Stimulated activated CD8-positive, alpha-beta memory T cell treated with anti-CD3 and anti-CD28 coated beads, Interleukin-2, amount 100 ng/mL, for 48 hours (primary cell): ENCODE measurements at regions not wholly inside any gene's neighbourhood (a gene's known extent, or its start where the extent isn't known, plus 50 kb on each side); places are given as distances from the start of the nearest gene placed in this dataset.

ENCODE experiments used
- DNase-seq, 2 donors: peaks; one replicate each; pipeline ENCODE4 v3.0.0-alpha.2; 2020; ENCODE audit warnings: low read depth in 2 of 2

DNA sequence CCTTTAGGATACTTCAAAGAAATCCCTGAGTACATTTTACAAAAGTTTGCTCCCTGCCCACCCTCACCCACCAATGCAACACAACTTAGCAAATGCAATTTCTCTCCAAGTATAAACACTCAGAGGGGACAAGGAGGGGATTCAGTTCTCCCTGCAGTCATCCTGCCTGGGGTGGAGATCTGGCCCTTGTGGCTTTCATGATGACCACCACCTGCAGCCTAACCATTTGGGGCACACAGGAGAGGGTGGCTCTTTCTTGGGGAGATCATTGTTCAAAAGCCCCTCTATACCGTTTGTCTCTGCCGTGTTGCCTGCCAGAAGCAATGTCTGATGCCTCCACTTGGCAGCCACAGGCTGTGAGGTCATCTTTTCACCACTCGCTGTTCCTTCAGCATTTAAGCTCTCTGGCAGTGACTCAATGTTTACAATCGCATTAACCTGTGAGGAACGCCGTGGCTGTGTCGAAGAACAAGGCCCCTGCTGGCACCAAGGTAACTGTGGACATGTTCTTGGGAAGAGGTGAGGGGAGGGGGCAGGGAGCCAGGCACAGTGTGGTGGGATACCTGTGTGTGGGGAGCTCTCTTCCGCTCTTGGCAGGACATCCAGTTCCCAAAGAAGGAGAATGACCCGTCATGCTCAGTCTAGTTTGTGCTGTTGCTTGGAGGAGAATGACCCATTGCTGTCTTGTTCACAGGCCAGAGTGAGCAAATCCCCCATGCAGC lies 103.9 kb upstream of the DUSP10 start:
- no peak for DNase-seq

DNA sequence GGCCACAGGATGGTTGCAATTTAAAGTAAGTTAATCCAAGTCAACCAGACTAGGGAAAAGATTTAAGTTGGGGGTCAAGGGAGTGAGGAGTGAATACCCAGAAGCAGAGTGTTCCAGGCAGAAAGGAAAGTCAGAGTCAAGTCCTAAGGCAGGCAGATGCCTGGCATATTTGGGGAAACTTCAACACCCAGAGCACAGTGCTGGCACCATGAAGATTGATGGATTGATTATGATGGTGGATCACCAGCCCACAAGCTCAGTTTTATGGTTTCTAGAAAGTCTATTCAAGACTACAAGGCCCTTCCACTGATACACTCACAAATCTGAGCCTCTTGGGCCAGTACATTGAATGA lies 100.1 kb upstream of the DUSP10 start:
- no peak for DNase-seq

GRCh38 chr1:221841251-221841982 lies 99.5 kb upstream of the DUSP10 start:
- no peak for DNase-seq

GRCh38 chr1:221840511-221841243 lies 98.8 kb upstream of the DUSP10 start:
- DNase-seq, result no peak

GRCh38 chr1:221839782-221840395 lies 98.0 kb upstream of the DUSP10 start:
- peak; percentile 68 to 73 for DNase-seq

DNA sequence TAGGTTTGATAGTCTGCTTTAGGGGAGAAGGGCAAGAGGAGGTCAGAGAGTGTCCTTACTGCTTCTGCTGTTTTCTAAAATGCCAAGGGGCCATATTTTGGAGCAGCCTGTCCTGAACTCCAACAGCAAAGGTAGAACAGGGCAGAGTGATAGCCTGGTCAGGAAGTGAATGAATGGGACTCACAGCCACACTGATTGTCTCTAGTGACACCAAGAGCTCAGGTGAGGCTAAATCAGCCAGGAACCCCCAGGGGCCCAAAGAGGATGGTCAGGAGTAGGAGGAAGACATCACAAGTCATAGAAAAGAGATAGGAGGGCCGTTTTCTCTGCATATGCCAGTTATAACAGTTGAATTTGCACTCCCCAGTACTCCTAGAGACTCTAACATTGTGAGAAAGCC lies 97.4 kb upstream of the DUSP10 start:
- DNase-seq, result no peak

GRCh38 chr1:221837896-221838295 lies 96.0 kb upstream of the DUSP10 start:
- DNase-seq, result no peak

DNA sequence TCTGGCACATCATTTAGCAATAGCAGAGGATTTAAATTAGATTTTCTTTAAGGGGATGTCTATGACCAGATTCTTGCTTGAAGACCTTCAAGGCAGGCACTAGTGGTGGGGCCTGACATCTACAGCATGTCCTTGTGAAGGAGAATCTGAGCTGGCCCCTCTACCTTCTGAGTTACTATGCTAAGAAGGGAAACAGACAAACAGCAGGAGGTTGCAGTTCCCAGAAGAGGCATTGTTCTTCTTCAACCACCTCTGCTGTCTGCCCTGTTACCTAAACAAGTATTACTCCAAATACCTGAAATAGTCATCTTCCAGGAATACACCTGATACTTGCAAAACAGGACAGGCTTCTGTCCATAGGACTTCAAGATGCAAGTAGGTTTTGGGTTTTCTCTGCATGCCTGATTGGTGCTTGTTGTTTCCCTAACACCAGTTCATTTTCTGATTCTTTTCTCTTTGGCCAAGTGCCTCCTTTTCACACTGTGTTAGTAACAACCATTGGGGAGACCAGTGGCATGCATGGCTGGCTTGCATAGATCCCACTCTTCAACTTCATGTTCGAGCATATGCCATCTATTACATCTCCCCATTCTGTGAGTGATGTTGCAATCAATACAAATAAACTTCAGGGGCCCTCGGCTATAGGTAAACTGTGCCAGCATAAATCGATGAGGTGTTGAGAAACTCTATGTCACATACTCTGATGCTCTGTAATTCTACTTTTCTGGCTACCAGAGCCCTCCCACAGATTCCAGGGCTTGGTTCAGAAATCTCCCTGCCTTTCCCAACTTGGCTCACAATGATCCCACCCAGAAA lies 93.0 kb upstream of the DUSP10 start:
- DNase-seq, result no peak

DNA sequence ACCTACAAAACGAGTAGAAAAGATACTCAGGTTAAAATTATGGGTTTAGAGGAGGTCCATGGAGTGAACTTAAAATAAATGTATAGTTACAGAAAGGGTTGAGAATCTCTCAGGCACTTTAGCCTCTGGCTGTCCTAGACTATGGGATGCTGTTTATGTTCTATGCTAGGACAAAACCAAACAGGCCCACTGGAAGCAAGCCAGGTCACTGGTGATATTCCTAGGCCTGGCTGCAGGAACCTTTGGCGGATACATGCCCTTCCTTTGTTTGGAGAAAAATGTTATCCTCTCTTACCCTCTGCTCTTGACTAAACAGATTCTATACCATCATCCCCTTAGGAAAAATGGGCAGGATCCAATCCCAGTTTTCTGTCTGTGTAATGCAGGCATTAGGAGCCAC lies 90.7 kb upstream of the DUSP10 start:
- DNase-seq, result no peak

DNA sequence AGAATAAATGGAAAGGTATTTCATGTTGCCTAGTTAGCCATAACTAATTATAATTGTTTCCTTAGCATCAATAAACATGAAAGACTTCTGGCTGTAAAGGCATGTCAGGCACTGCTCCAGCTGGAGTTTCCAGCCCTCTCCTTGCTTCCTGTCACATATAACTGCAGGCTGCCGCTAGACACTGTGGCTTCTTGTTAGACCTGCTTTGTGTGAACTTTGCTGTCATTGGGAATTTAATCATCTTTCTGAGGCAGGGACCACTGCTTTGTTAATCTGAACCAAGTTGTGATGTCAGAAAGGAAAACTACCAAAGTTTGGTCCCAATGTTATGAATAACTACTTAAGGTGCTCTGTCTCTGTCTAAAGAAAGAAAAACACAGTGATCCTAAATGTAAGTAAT lies 90.3 kb upstream of the DUSP10 start:
- no peak for DNase-seq

DNA sequence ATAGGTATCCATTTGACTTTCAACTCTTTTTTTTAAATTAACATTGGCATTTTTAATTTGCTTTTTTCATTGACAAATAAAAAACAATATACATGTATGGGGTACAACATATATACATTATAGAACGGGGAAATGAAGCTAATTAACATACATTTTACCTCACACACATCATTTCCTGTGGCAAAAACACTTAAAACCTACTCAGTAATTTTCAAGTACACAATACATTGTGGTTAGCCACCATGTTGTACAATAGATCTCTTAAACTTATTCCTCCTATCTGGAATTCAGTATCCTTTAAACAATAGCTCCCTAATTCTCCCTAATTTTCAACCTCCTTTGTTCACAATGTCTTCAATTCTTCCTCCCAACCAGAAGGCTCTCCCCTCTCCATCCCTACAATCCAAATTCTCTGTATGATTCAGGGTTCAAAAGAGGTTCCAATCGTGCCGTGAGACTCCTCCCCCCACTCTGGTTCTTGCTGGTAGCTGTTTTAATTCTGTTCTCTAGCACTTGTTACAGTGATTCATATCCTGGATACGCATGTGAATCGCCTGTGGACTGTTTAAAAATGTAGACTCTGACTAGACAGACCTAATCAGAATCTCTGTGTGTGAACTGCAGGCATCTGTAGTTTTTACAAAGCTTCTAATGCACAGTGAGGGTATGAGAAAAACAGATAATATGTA lies 87.6 kb upstream of the DUSP10 start:
- peak in 1 of 2 donors; percentile 36 for DNase-seq

- DNase-seq, result no peak
Observed at GRCh38 chr1:221827307-221827642, 85.4 kb upstream of the DUSP10 start.

GRCh38 chr1:221824909-221825308 lies 83.0 kb upstream of the DUSP10 start:
- DNase-seq, result no peak

DNA sequence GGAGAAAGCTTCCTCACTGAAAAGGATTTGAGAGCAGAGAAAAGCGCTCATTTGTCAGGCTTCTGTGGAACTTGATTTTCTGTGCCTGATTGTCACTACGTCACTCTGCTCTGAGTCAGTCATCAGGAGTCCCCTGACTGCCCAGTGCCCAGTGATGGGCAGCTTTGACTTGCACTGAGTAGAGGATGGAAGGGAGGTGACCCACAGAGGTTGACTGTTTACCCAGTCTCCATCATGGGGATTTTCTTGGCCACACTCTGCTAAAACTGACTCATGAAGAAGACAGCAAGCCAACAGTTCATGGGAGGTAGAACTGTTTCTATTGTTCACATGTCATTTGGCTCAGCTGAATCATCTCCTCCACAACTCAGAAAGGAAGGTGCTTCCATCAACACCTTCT lies 82.1 kb upstream of the DUSP10 start:
- no peak for DNase-seq

DNA sequence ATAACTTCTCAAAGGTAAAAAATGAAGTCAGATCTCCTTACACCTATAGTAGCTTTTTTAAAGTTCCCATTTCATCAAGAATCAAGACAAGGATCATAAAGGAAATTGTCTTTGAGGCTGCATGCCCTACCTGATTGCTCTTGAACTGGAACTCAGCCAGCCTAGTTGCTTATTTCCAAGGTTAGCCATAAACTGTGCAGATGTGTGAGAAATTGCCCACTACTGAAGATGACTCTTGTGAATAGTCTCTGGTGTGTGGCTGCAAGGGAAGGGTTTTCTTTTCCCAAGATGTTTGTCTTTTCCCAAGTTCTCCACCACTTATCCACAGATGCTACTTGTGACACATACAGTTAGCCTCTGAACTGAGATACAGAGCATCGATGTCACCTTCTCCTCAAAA lies 81.7 kb upstream of the DUSP10 start:
- no peak for DNase-seq

DNA sequence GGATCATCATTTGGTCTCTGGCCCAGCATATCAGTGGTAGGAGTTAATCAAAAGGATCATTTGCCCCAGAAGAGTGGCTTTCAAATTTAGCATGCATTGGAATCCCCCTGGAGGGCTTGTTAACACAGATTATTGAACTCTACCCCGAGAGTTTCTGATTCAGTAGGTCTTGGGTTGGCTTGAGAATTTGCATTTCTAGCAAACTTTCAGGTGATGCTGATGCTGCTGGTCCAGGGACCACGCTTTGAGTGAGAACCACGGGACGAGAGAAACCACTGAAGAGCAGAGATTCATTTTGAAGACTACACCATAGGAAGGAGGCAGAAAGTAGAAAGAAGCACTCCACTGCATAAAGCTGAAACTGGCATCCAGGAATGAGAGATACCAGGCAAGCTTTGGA lies 81.3 kb upstream of the DUSP10 start:
- no peak for DNase-seq

DNA sequence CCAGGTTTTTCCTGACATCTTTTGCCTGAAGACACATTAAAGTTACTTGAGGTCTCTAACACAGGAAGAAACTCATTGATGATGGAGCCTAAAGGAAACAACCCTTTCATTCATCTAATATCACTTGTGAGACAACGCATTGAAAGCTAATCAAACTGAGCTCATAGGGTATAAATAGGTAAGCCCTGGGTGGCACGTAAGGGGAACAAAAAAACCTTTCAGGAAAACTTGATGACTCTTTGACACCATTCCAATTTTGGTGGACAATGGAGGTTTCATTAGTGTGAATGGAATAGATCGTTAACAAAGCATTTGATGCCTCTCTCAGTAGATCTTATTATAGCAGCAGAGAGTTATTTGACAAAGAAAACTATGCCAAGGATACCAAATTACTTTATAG lies 80.7 kb upstream of the DUSP10 start:
- no peak for DNase-seq

DNA sequence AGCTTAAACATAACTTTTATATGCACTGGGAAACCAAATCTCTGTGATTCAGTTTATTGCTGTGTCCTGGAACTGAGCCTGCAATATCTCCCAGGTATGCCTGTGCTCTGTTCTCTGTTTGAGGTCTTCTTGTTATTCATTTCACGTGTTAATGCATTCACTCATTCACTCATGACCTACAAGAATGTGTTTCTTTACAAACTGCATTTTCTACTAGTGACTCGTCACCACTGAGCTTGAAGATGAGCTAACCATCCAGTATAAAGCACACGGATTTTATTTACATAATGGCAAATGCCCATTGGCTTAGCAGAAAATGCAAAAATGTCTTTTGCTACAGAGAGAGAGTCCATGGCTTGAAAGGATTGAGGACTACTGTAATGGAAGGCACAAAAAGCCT lies 75.0 kb upstream of the DUSP10 start:
- DNase-seq, result no peak

DNA sequence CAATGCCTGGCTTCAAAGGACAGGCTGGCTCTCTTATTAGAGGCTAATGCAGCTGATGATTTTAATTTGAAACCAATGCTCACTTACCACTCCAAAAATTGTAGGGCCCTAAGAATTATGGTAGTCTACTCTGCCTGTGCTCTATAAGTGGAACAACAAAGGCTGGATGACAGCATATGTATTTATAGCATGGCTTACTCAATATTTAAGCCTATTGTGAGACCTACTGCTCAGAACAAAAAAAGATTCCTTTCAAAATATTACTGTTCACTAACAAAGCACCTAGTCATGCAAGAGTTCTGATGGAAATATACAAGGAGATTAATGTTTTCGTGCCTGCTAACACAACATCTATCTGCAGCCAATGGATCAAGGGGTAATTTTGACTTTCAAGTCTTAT lies 73.8 kb upstream of the DUSP10 start:
- no peak for DNase-seq

- DNase-seq, result no peak
Observed at GRCh38 chr1:221813887-221814286, 72.0 kb upstream of the DUSP10 start.

GRCh38 chr1:221812905-221813597 lies 71.2 kb upstream of the DUSP10 start:
- no peak for DNase-seq
